Psoas muscle (tissue), 7 donors: ENCODE measurements at regions not wholly inside any gene's neighbourhood (a gene's known extent, or its start where the extent isn't known, plus 50 kb on each side); places are given as distances from the start of the nearest gene placed in this dataset.
A peak's percentile ranks its signal among the peaks of the same experiment; 100 is the strongest.

ENCODE experiments used
- ATAC-seq, 4 donors: fragments of 200-7000 bp; cut with Tn5 transposase; one replicate each; pipeline ENCODE4 v1.9.1; 2020; ENCODE audit warnings: moderate library complexity in 3 of 4, mild to moderate bottlenecking in 2 of 4
- DNase-seq, 2 donors: peaks; one replicate each; pipeline ENCODE4 v3.0.0-alpha.2; 2020
- H3K27ac ChIP-seq: fragments of 200-600 bp; one replicate; pipeline ENCODE4 v1.8.0; 2022
- H3K27me3 ChIP-seq, 3 donors: fragments of 200-600 bp in 1 of 3; one replicate each; pipeline versions ENCODE4 v1.6.1 to v1.8.0; 2013 to 2022; ENCODE audit warnings: low read length in 2 of 3, mild to moderate bottlenecking in 2 of 3, moderate library complexity in 1 of 3; ENCODE audit not compliant: insufficient read depth in 3 of 3
- H3K36me3 ChIP-seq, 2 donors: fragments of 200-600 bp in 1 of 2; one replicate each; pipeline versions ENCODE4 v1.6.1 to v1.8.0; 2013 to 2022; ENCODE audit warnings: low read depth in 1 of 2, mild to moderate bottlenecking in 1 of 2, moderate library complexity in 1 of 2; ENCODE audit not compliant: insufficient read depth in 1 of 2
- H3K4me1 ChIP-seq: fragments of 200-600 bp; one replicate; pipeline ENCODE4 v1.8.0; 2022
- H3K4me3 ChIP-seq: fragments of 200-600 bp; one replicate; pipeline ENCODE4 v1.8.0; 2022; ENCODE audit warnings: mild to moderate bottlenecking
- H3K9me3 ChIP-seq: fragments of 200-600 bp; one replicate; pipeline ENCODE4 v1.8.0; 2022
- CTCF ChIP-seq: fragments of 200-600 bp; IDR thresholded peaks from one replicate; pipeline ENCODE4 v1.8.0; 2022; ENCODE audit warnings: antibody characterized with exemption
- WGBS, 3 donors: extraction: QIAGEN DNeasy Blood & Tissue Kit; methylation state at CpG; one replicate each; pipeline versions ENCODE4 v1.1.6 to v1.1.7; 2013; 5-methylcytosine and 5-hydroxymethylcytosine counted together
- intact Hi-C, 2 donors: fragments of 100-400 bp; cut with DNase I; formaldehyde crosslinking; loops; one replicate each; pipeline versions ENCODE4 v1.11.0 to v1.14.2; 2022
- donor health status: healthy with polysubstance abuse.
- donor health status: DM: no; HTN: no; CAD: no; lungs with moderate emphysema.
- donor health status: Bipolar disorder and iron deficiency.
- donor health status: healthy.
- donor health status: DM: yes; HTN: yes; CAD: no.
- donor health status: DM: no; HTN: no; CAD: no.
- donor health status: DM: yes; HTN: yes; CAD: no.

DNA sequence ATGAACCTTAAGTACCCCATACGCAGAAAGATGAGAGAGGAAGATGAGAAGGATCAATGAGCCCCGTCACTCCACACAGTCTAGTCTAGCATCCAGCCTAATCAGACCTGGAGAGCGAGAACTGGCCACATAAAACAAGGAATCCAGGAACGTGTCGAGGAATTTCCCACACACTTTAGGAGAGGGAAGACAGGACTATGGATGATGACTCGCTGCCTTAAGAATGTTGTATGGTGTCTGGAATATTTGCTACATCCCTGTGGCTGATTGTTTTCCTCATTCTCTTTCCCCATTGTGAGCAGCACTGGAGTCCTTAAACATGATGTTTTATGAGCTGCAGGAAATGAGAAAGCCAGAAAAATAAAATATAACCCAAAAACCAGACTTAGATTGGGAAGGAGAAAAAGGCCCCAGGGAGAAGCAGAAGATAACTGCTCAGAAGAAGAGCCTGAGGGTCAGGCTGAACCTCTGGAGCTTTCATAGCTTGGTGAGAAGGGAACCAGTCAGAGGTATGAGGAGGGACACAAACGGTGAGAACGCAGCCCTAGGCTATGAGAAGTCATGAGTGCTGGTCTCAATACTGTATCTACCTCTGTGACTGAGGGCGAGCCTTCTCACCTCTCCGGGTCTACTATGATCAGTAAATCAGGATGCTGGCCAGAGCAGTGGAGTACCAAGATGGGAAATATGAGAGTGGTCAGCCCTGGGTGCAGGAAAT is 139.5 kb upstream of the NOCT start:
- no peak for ATAC-seq
- TF ChIP-seq CTCF = no peak
- 78 to 80% (median 79%) methylated on average over 10 of the region's 10 CpGs for WGBS, 3 donors
- H3K4me3 ChIP-seq = no peak overlapping the region
- H3K4me1 ChIP-seq = no peaks in the 10 kb centered on the region
- H3K27me3 ChIP-seq = no peaks in the 10 kb centered on the region
- intact Hi-C loops = loop anchor here in 1 of 2 donors (5.0 kb wide), 1 partner anchor 1054 kb away; no protein-coding TSS in a partner anchor
- H3K9me3 ChIP-seq = no peaks in the 10 kb centered on the region
- no peaks in the 10 kb centered on the region for H3K36me3 ChIP-seq
- no peak overlapping the region for H3K27ac ChIP-seq
- no peak for DNase-seq

DNA sequence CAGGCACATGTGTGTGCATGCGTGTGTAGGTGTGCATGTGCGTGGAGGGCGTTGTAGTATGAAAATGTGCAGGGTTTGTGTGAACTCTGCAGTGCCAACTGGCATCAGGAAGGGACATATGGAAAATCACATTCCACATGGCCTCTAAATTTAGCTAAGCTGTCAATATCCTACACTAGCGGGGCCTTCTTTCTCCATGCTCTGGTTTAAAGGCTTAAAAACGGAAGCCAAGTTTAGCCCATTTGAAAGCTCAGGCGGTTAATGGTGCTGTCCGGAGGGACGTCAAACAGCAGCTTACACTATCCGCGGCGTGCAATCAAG is 144.1 kb upstream of the NOCT start:
- ATAC-seq = no peak
- 56 to 62% (median 58%) methylated on average over 11 of the region's 11 CpGs for WGBS, 3 donors
- intact Hi-C loops = loop anchor here in 1 of 2 donors (5.0 kb wide), 2 partner anchors 189 to 834 kb away; no protein-coding TSS in a partner anchor

GRCh38 chr4:138870737-138871554 is 144.6 kb upstream of the NOCT start:
- Histone ChIP-seq H3K36me3 (no peaks in the 10 kb centered on the region), H3K27ac (no peak overlapping the region), H3K4me1 (no peaks in the 10 kb centered on the region), H3K4me3 (no peak overlapping the region), H3K27me3 (no peaks in the 10 kb centered on the region), H3K9me3 (no peaks in the 10 kb centered on the region)
- peak; percentile 68 to 90 (median 76) for ATAC-seq
- TF ChIP-seq CTCF = peak; percentile 87
- 4 to 5% (median 5%) methylated on average over 9 of the region's 9 CpGs for WGBS, 3 donors
- intact Hi-C loops = loop anchor here in 1 of 2 donors (5.0 kb wide), 2 partner anchors 189 to 834 kb away; no protein-coding TSS in a partner anchor
- peak in 1 of 2 donors; percentile 20 for DNase-seq

More for the DNA sequence above, 144.1 kb upstream of the NOCT start:
- Histone ChIP-seq H3K27me3 (no peaks in the 10 kb centered on the region), H3K36me3 (no peaks in the 10 kb centered on the region), H3K4me3 (no peak overlapping the region), H3K4me1 (no peaks in the 10 kb centered on the region), H3K27ac (no peak overlapping the region), H3K9me3 (no peaks in the 10 kb centered on the region)
- no peak for DNase-seq
- TF ChIP-seq CTCF = no peak

DNA sequence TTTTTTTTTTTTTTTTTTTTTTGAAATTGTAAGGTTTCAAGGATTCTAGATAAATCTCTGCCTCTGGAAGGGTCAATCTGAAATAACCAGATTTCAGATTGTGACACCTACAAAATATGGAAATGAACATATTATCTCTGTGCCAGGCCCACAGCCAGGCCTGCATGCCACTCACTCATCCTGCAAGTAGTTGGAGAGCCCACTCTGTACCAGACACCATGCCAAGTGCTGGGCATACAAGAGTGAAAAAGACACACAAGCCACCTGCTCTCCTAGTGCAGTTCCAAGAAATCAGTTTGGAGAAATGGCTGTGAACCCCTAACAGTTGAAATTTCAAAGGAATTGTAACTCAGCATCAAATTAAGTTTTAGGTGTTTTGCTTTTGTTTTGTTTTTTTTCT is 145.9 kb upstream of the NOCT start:
- intact Hi-C loops = loop anchor here in 1 of 2 donors (5.0 to 10.0 kb wide), 3 partner anchors 187 to 832 kb away; no protein-coding TSS in a partner anchor
- TF ChIP-seq CTCF = no peak

More for the DNA sequence above, 145.9 kb upstream of the NOCT start:
- no peaks in the 10 kb centered on the region for H3K36me3 ChIP-seq
- no peaks in the 10 kb centered on the region for H3K4me1 ChIP-seq
- H3K9me3 ChIP-seq = no peaks in the 10 kb centered on the region
- H3K27me3 ChIP-seq = no peaks in the 10 kb centered on the region
- DNase-seq = no peak
- H3K4me3 ChIP-seq = no peak overlapping the region
- ATAC-seq = peak in 1 of 4 donors; percentile 56
- no peak overlapping the region for H3K27ac ChIP-seq
